ENCODE measurements at regions not wholly inside any gene's neighbourhood (a gene's known extent, or its start where the extent isn't known, plus 50 kb on each side); places are given as distances from the start of the nearest gene placed in this dataset.

DNA sequence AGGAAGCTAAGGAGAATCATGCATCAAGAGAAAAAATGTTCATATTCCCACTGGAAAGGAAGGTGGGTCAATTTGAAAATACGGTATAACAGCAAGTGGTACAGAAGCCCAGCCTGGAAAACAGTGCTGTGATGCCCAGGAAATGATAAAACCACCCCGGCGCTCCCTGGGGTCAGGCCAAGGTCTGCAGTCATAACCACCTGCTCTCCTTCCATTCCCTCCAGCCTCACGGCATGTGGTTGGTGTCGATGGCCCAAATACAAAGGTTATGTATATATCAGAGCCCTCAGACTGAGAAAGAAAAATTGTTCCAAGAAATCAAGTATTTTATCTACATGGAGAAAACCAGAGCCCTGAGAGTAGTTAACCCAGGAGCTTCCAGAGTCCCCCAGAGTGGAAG is 208.1 kb upstream of the CDYL start:
- Histone ChIP-seq H3K27ac (no peak overlapping the region), H3K4me1 (no peaks in the 10 kb centered on the region), H3K4me3 (no peak overlapping the region), H3K9me3 (peaks cover 15 to 18% of the 10 kb centered on the region in 2 donors), H3K36me3 (no peaks in the 10 kb centered on the region), H3K27me3 (no peaks in the 10 kb centered on the region)
- no peak for DNase-seq
- in situ Hi-C loops (cut with MboI; ENCODE audit: low pct_ligation_motif_present in 1 of 4, low pct_unique_long_range_greater_than_20kb in 1 of 4, low sequenced_read_pairs in 3 of 4) (no loop called here), intact Hi-C loops (cut with DNase I; ENCODE audit: low total_unique reads) (no loop called here)
- 92% methylated on average over 5 of the region's 5 CpGs for WGBS, 2 donors (ENCODE audit: low coverage in 1 of 2)
- TF ChIP-seq POLR2A (IDR thresholded peaks at IDR 0.05) (no peak), EP300 (IDR thresholded peaks at IDR 0.05; ENCODE audit: low read depth) (no peak)

DNA sequence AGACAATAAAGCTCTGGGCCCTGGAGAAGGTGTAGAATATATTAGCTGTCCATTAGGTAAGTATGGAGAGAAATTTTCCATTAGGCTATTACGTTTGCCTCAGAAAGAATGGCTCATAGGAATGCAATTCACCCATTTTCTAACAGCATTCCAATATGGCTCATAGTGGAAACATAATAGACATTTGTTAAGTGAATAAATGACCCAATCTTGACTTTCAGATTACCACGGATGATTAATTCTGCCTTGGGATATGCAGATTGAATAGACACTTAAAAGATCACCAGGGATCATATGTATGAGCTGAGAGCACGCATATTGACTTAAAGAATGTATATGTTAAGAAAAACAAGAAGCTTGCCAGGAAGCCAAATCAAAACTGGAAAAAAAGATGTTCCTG is 209.1 kb upstream of the CDYL start:
- 56 to 69% methylated on average over 3 of the region's 3 CpGs for WGBS, 2 donors (ENCODE audit: low coverage in 1 of 2)
- peaks cover 15 to 18% of the 10 kb centered on the region in 2 donors for H3K9me3 ChIP-seq
- no peak for DNase-seq
- no peaks in the 10 kb centered on the region for H3K27me3 ChIP-seq
- H3K4me1 ChIP-seq = no peaks in the 10 kb centered on the region
- no peak overlapping the region for H3K27ac ChIP-seq
- intact Hi-C loops (cut with DNase I; ENCODE audit: low total_unique reads) = no loop called here
- TF ChIP-seq CTCF (IDR thresholded peaks at IDR 0.05) (no peak), EP300 (IDR thresholded peaks at IDR 0.05; ENCODE audit: low read depth) (no peak), POLR2AphosphoS5 (IDR thresholded peaks at IDR 0.05) (no peak), POLR2A (IDR thresholded peaks at IDR 0.05) (no peak)
- H3K36me3 ChIP-seq = no peaks in the 10 kb centered on the region
- H3K4me3 ChIP-seq = no peak overlapping the region
- in situ Hi-C loops (cut with MboI; ENCODE audit: low pct_ligation_motif_present in 1 of 4, low pct_unique_long_range_greater_than_20kb in 1 of 4, low sequenced_read_pairs in 3 of 4) = no loop called here

GRCh38 chr6:4565301-4566250 is 210.6 kb upstream of the CDYL start:
- no peak overlapping the region for H3K27ac ChIP-seq
- H3K9me3 ChIP-seq = peaks cover 3 to 4% of the 10 kb centered on the region in 2 donors
- H3K4me1 ChIP-seq = no peaks in the 10 kb centered on the region
- DNase-seq = no peak
- no peak overlapping the region for H3K4me3 ChIP-seq
- WGBS, 2 donors (ENCODE audit: low coverage in 1 of 2) = 81% methylated on average over 17 of the region's 17 CpGs; no CpG with 5 or more reads in 1 of the 2 donors
- no peaks in the 10 kb centered on the region for H3K27me3 ChIP-seq
- no peaks in the 10 kb centered on the region for H3K36me3 ChIP-seq
- intact Hi-C loops (cut with DNase I; ENCODE audit: low total_unique reads) (no loop called here), in situ Hi-C loops (cut with MboI; ENCODE audit: low pct_ligation_motif_present in 1 of 4, low pct_unique_long_range_greater_than_20kb in 1 of 4, low sequenced_read_pairs in 3 of 4) (no loop called here)
- TF ChIP-seq CTCF (IDR thresholded peaks at IDR 0.05) = no peak
- no peak for TF ChIP-seq POLR2AphosphoS5 (IDR thresholded peaks at IDR 0.05)
- TF ChIP-seq EP300 (IDR thresholded peaks at IDR 0.05; ENCODE audit: low read depth) = no peak
- TF ChIP-seq POLR2A (IDR thresholded peaks at IDR 0.05) = no peak

DNA sequence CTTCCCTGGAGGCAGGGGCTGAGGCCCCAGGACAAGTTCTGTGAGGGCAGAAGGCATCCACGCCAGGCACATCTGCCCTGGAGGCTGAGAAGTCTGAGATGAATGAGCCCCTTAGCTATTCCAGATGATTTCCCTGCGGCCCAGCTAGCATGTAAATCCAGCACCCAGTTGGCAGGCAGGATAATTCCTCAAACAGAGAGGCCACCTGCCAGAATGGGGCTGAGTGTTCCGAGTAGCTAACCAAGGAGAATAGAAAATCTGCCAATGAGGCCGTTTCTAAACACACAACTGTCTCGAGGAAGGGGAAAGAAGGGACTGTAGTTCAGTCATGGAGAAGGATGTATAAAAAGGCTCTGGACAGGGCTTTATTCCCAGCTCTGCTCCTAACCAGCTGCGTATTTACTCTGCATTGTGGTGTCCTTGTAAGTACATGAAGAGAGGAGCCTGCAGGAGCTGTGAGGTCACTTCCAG is 211.4 kb upstream of the CDYL start:
- Histone ChIP-seq H3K4me1 (no peaks in the 10 kb centered on the region), H3K36me3 (no peaks in the 10 kb centered on the region), H3K27ac (peak overlapping the region in 1 of 4 donors; percentile 22), H3K9me3 (peaks cover 0 to 2% of the 10 kb centered on the region in 2 donors), H3K27me3 (no peaks in the 10 kb centered on the region), H3K4me3 (no peak overlapping the region)
- TF ChIP-seq POLR2A (IDR thresholded peaks at IDR 0.05) (no peak), POLR2AphosphoS5 (IDR thresholded peaks at IDR 0.05) (no peak), EP300 (IDR thresholded peaks at IDR 0.05; ENCODE audit: low read depth) (no peak), CTCF (IDR thresholded peaks at IDR 0.05) (no peak)
- in situ Hi-C loops (cut with MboI; ENCODE audit: low pct_ligation_motif_present in 1 of 4, low pct_unique_long_range_greater_than_20kb in 1 of 4, low sequenced_read_pairs in 3 of 4) (no loop called here), intact Hi-C loops (cut with DNase I; ENCODE audit: low total_unique reads) (no loop called here)
- 66% methylated on average over 6 of the region's 6 CpGs; no CpG with 5 or more reads in 1 of the 2 donors for WGBS, 2 donors (ENCODE audit: low coverage in 1 of 2)
- DNase-seq = no peak

All from transverse colon (tissue), 4 donors.